ENCODE measurements at regions not wholly inside any gene's neighbourhood (a gene's known extent, or its start where the extent isn't known, plus 50 kb on each side); places are given as distances from the start of the nearest gene placed in this dataset.
"Not testable (repeated sequence)": the region's sequence is repeated elsewhere in the genome, so short reads cannot be mapped to it uniquely, and the experiment has no call there.

DNA sequence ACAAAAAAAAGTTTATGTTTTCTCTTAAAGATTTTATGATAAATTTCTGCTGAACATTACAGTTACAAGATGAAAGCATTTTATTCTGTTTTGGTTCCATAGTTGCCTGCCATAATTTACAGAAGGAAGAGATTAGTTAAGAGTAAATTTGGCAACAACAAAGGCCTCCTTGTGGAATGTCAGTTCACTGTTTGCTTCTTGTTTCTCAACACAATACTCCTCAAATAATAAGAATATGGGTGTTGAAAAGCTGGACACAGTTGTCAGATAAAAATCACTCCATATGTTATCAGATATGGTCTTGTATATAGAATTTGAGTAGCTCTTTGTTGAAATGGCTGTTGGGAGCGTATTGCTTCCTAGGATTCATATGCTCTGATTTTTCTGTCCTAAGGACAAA is 359.5 kb downstream of the CPS1 start:
- no peak overlapping the region for H3K4me3 ChIP-seq (ENCODE audit: low read depth, low read length)
- DNase-seq (ENCODE audit: low read depth): no peak
- no peak for TF ChIP-seq CTCF (IDR thresholded peaks at IDR 0.05; ENCODE audit: control insufficient read depth, extremely low read depth, insufficient read depth)

DNA sequence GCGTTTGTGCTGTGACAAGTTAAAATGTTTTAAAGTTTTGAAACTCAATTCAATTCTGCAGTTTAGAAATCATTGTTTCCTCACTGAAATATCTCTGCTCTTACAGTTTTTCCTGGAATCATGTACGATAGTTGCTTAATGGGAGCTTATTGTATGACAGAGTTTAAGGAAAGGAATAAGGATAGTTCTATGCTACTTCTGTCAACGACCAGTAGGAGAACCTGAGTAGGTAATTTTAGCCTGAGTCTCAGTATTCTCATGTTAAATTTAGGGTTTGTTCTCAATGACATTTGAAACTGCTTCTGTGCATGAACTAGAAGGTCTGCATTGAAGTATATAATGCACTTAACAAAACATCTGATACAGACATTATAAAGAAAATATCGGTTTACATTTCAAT is 361.1 kb downstream of the CPS1 start:
- DNase-seq (ENCODE audit: low read depth): no peak
- H3K4me3 ChIP-seq (ENCODE audit: low read depth, low read length): no peak overlapping the region
- TF ChIP-seq CTCF (IDR thresholded peaks at IDR 0.05; ENCODE audit: control insufficient read depth, extremely low read depth, insufficient read depth): no peak

DNA sequence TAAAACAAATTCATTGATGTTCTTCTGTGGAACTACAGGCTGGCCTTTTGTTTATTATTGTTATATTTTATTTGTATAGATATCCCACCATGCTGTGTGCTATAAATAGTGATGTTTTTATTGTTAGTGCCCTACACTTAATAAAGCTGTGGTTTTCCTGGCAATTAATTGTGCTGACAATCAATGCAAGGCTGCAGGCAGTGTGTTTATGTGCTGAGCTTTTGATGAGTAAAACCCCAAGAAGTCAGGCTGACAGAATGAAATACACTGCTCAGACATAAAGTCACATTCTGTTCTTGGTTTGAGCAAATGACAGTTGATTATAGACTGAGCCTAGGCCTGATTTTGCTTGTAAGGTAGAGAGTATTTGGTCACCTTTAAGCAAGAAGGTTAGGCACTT is 362.7 kb downstream of the CPS1 start:
- no peak for TF ChIP-seq CTCF (IDR thresholded peaks at IDR 0.05; ENCODE audit: control insufficient read depth, extremely low read depth, insufficient read depth)
- no peak for DNase-seq (ENCODE audit: low read depth)
- no peak overlapping the region for H3K4me3 ChIP-seq (ENCODE audit: low read depth, low read length)

DNA sequence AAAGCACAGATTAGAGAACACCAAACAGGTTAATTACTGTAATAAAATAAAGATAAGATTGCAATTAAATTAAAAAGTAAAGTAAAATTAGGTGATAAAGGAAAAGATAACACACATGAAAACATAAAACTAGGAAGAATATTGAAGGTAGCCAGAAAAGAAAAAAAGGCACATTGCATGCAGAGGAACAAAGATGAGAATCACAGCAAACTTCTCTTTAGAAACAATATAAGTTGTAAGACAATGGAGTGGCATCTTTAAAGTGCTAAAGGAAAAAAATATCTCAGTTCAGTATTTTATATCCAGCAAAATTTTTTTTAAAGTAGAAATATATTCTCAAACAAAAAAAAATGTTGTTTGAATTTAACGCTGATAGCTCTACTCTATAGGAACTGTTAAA is 366.0 kb downstream of the CPS1 start:
- no peak for TF ChIP-seq CTCF (IDR thresholded peaks at IDR 0.05; ENCODE audit: control insufficient read depth, extremely low read depth, insufficient read depth)
- DNase-seq (ENCODE audit: low read depth): no peak
- H3K4me3 ChIP-seq (ENCODE audit: low read depth, low read length): no peak overlapping the region

- no peak for TF ChIP-seq CTCF (IDR thresholded peaks at IDR 0.05; ENCODE audit: control insufficient read depth, extremely low read depth, insufficient read depth)
- no peak overlapping the region for H3K4me3 ChIP-seq (ENCODE audit: low read depth, low read length)
- no peak for DNase-seq (ENCODE audit: low read depth)
Observed at GRCh38 chr2:210928714-210929113, 372.3 kb downstream of the CPS1 start.

DNA sequence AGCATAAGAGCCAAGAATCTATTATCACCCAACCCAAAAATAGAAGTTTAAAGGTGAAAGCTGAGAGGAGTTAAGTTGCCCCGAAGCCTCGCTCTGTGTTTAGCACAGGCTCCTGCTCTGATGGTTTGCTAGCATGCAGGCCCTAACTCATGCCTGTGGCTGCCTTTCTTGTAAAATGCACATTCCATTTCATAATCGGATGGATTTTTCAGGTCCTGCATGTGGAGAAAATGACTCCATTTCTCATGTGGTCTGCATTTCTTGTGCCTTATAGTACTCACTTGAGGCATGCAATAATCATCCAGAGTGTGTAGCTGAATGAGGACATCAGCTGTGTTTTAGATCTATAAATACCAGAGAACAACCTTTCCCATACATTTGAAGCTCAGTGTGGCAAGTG is 381.8 kb downstream of the CPS1 start:
- no peak overlapping the region for H3K4me3 ChIP-seq (ENCODE audit: low read depth, low read length)
- TF ChIP-seq CTCF (IDR thresholded peaks at IDR 0.05; ENCODE audit: control insufficient read depth, extremely low read depth, insufficient read depth): no peak
- no peak for DNase-seq (ENCODE audit: low read depth)

DNA sequence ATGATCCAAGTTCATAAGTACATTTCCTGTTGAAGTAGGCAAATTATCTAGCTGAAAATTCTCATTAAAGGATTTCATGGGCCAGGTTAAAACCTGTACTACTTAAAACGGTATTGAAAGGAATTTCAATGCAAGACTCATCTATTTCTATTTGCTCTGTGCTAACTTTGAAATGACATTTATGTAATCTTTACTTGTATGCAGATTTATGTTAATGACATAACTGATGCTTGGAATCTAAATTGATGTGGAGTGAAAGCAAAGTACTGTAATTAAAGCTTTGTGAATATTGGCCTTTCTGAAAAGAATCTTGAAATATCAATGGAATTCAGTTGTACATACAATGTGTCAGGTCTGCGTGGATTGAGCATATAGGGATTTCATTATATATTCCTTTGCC is 390.0 kb downstream of the CPS1 start:
- no peak overlapping the region for H3K4me3 ChIP-seq (ENCODE audit: low read depth, low read length)
- TF ChIP-seq CTCF (IDR thresholded peaks at IDR 0.05; ENCODE audit: control insufficient read depth, extremely low read depth, insufficient read depth): no peak
- no peak for DNase-seq (ENCODE audit: low read depth)

DNA sequence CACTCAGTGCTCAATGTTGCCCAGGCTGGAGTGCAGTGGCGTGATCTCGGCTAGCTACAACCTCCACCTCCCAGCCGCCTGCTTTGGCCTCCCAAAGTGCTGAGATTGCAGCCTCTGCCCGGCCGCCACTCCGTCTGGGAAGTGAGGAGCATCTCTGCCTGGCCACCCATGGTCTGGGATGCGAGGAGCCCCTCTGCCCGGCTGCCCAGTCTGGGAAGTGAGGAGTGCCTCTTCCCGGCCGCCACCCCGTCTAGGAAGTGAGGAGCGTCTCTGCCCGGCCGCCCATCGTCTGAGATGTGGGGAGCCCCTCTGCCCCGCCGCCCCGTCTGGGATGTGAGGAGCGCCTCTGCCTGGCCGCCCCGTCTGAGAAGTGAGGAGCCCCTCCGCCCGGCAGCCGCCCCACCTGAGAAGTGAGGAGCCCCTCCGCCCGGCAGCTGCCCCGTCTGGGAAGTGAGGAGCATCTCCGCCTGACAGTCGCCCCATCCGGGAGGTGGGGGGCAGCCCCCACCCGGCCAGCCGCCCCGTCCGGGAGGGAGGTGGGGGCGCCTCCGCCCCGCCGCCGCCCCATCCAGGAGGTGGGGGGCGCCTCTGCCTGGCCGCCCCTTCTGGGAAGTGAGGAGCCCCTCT is 394.1 kb downstream of the CPS1 start:
- not testable (repeated sequence) for H3K4me3 ChIP-seq (ENCODE audit: low read depth, low read length); DNase-seq (ENCODE audit: low read depth)
